ENCODE measurements at regions not wholly inside any gene's neighbourhood (a gene's known extent, or its start where the extent isn't known, plus 50 kb on each side); places are given as distances from the start of the nearest gene placed in this dataset.

- TF ChIP-seq POLR2AphosphoS5 (IDR thresholded peaks at IDR 0.05), result no peak
- TF ChIP-seq REST (IDR thresholded peaks at IDR 0.05; ENCODE audit: borderline replicate concordance), result no peak
- TF ChIP-seq RAD21 (conservative IDR thresholded peaks at IDR 0.05), result no peak
- TF ChIP-seq TAF1 (IDR thresholded peaks at IDR 0.05; ENCODE audit: low read depth), result no peak
- no peak for TF ChIP-seq EZH2 (IDR thresholded peaks at IDR 0.05; ENCODE audit: borderline replicate concordance, insufficient read depth, low read length, poor library complexity, severe bottlenecking)
- no peak for TF ChIP-seq SMC3 (conservative IDR thresholded peaks at IDR 0.05; ENCODE audit: poor library complexity)
- no peak for TF ChIP-seq CTCF (IDR thresholded peaks at IDR 0.05; ENCODE audit: poor library complexity, severe bottlenecking)
- no peak for TF ChIP-seq EP300 (conservative IDR thresholded peaks at IDR 0.05; ENCODE audit: poor library complexity, severe bottlenecking)
Observed at GRCh38 chr13:33744589-33745369, 73.2 kb upstream of the RFC3 start.
